ENCODE measurements at regions not wholly inside any gene's neighbourhood (a gene's known extent, or its start where the extent isn't known, plus 50 kb on each side); places are given as distances from the start of the nearest gene placed in this dataset.
"Not testable (repeated sequence)": the region's sequence is repeated elsewhere in the genome, so short reads cannot be mapped to it uniquely, and the experiment has no call there.

DNA sequence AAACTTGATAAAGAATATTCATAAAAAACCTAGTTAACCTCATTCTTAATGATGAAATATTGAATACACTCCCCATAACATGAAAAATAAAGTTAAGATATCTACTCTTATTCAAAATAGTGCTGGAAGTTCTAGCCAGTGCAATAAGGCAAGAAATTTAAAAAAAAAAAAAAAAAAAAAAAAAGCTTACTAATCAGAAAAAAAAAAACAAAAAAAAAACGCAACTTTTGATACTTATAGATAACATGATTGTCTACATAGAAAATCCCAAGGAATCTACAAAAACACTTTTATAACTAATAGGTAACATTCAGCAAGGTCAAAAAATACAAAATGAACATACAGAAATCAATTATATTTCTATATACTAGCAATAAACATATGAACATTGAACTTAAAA is 515.6 kb downstream of the UQCRFS1 start:
- ATAC-seq (no peak), DNase-seq (no peak)

DNA sequence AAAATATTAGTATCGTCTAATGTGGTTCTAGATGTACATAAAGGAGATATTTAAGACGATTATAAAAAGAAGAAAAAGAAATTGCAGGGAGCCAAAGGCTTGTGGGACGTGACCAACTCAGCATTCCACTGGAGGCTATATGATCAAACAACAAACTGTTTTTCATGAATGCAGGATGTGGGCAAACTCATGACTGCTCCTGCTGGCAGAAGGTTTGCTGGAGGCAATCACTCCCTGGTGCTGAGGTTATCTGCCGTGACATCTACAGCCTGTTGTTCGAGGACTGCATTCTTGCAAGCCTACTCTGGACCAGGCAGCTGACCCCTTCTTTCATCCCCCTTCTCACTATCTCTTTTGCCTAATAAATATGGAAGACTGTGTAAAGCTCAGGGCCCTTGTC is 518.1 kb downstream of the UQCRFS1 start:
- no peak overlapping the region for H3K27ac ChIP-seq
- in situ Hi-C loops (cut with MboI; ENCODE audit: low sequenced_read_pairs in 4 of 4) = no loop called here
- H3K27me3 ChIP-seq = no peaks in the 10 kb centered on the region
- H3K4me3 ChIP-seq = no peak overlapping the region
- H3K4me1 ChIP-seq = no peaks in the 10 kb centered on the region
- ATAC-seq (no peak), DNase-seq (no peak)
- intact Hi-C loops (cut with DNase I; ENCODE audit: low total_unique reads) = no loop called here
- no peaks in the 10 kb centered on the region for H3K9me3 ChIP-seq
- TF ChIP-seq POLR2A (IDR thresholded peaks at IDR 0.05) = no peak
- TF ChIP-seq, protein P1, sequence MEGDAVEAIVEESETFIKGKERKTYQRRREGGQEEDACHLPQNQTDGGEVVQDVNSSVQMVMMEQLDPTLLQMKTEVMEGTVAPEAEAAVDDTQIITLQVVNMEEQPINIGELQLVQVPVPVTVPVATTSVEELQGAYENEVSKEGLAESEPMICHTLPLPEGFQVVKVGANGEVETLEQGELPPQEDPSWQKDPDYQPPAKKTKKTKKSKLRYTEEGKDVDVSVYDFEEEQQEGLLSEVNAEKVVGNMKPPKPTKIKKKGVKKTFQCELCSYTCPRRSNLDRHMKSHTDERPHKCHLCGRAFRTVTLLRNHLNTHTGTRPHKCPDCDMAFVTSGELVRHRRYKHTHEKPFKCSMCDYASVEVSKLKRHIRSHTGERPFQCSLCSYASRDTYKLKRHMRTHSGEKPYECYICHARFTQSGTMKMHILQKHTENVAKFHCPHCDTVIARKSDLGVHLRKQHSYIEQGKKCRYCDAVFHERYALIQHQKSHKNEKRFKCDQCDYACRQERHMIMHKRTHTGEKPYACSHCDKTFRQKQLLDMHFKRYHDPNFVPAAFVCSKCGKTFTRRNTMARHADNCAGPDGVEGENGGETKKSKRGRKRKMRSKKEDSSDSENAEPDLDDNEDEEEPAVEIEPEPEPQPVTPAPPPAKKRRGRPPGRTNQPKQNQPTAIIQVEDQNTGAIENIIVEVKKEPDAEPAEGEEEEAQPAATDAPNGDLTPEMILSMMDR (IDR thresholded peaks at IDR 0.05 in 4 of 5, conservative IDR thresholded peaks at IDR 0.05 in 1 of 5) = no peak
- no peaks in the 10 kb centered on the region for H3K36me3 ChIP-seq

More for the DNA sequence above, 515.6 kb downstream of the UQCRFS1 start:
- Histone ChIP-seq H3K27me3 (no peaks in the 10 kb centered on the region), H3K4me3 (no peak overlapping the region), H3K27ac (no peak overlapping the region), H3K4me1 (no peaks in the 10 kb centered on the region), H3K36me3 (no peaks in the 10 kb centered on the region), H3K9me3 (no peaks in the 10 kb centered on the region)
- TF ChIP-seq POLR2A (IDR thresholded peaks at IDR 0.05) = no peak
- TF ChIP-seq, protein P1 (IDR thresholded peaks at IDR 0.05 in 4 of 5, conservative IDR thresholded peaks at IDR 0.05 in 1 of 5) = no peak
- intact Hi-C loops (cut with DNase I; ENCODE audit: low total_unique reads) = no loop called here
- in situ Hi-C loops (cut with MboI; ENCODE audit: low sequenced_read_pairs in 4 of 4) = no loop called here

DNA sequence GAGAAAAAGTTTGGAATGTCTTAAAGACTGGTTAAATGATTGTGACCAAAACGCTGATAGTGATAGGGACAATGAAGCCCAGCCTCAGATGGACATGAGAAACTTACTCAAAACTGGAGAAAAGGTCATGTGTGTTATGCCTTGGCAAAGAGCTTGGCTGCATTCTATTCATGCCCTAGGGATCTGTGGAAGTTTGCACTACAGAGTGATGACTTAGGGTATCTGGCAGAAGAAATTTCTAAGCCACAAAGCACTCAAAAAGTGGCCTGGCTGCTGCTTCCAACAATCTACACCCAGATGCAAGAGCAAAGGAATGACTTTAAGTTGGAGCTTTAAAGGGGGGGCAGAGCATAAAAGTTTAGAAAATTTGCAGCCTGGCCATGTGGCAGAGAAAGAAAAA is 521.3 kb downstream of the UQCRFS1 start:
- H3K27me3 ChIP-seq = no peaks in the 10 kb centered on the region
- in situ Hi-C loops (cut with MboI; ENCODE audit: low sequenced_read_pairs in 4 of 4) (no loop called here), intact Hi-C loops (cut with DNase I; ENCODE audit: low total_unique reads) (no loop called here)
- TF ChIP-seq, protein P1 (IDR thresholded peaks at IDR 0.05 in 4 of 5, conservative IDR thresholded peaks at IDR 0.05 in 1 of 5) = no peak
- TF ChIP-seq POLR2A (IDR thresholded peaks at IDR 0.05) = no peak
- H3K9me3 ChIP-seq = no peaks in the 10 kb centered on the region
- DNase-seq (no peak), ATAC-seq (no peak)
- no peak overlapping the region for H3K4me3 ChIP-seq
- H3K36me3 ChIP-seq = no peaks in the 10 kb centered on the region
- no peak overlapping the region for H3K27ac ChIP-seq
- H3K4me1 ChIP-seq = no peaks in the 10 kb centered on the region

DNA sequence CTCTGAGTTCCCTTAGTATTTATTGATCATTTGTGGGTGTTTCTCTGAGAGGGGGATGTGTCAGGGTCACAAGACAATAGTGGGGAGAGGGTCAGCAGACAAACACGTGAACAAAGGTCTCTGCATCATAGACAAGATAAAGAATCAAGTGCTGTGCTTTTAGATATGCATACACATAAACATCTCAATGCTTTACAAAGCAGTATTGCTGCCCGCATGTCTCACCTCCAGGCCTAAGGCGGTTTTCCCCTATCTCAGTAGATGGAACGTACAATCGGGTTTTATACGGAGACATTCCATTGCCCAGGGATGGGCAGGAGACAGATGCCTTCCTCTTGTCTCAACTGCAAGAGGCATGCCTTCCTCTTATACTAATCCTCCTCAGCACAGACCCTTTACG is 523.5 kb downstream of the UQCRFS1 start:
- DNase-seq; ATAC-seq; in situ Hi-C loops (cut with MboI; ENCODE audit: low sequenced_read_pairs in 4 of 4); H3K4me1 ChIP-seq; intact Hi-C loops (cut with DNase I; ENCODE audit: low total_unique reads); H3K4me3 ChIP-seq; H3K9me3 ChIP-seq; H3K27ac ChIP-seq; H3K27me3 ChIP-seq; H3K36me3 ChIP-seq: not testable (repeated sequence)

DNA sequence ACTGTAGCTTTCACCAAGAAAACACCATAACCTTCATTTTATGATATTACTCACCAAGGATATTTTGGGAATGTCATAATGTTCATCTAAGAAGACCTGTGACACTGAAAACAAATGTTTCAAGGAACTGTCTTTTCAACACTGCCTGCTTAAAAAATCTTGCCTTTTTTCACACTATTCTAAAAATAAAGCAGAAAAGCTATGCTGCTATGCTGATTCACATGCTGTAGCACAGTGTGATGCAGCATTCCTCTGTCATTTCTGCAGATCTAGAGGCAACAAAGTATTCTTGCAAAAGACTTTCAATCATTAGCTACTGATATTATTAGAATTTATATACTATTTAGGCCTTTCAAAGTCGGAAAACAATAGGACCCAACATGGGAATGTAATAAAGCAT is 525.7 kb downstream of the UQCRFS1 start:
- TF ChIP-seq, protein P1 (IDR thresholded peaks at IDR 0.05 in 4 of 5, conservative IDR thresholded peaks at IDR 0.05 in 1 of 5) = no peak
- TF ChIP-seq POLR2A (IDR thresholded peaks at IDR 0.05) = no peak
- no peak overlapping the region for H3K27ac ChIP-seq
- intact Hi-C loops (cut with DNase I; ENCODE audit: low total_unique reads) = no loop called here

More for the DNA sequence above, 525.7 kb downstream of the UQCRFS1 start:
- no peaks in the 10 kb centered on the region for H3K4me1 ChIP-seq
- no peak for DNase-seq
- ATAC-seq = no peak
- no peaks in the 10 kb centered on the region for H3K27me3 ChIP-seq
- no peaks in the 10 kb centered on the region for H3K9me3 ChIP-seq
- no peak overlapping the region for H3K4me3 ChIP-seq
- in situ Hi-C loops (cut with MboI; ENCODE audit: low sequenced_read_pairs in 4 of 4) = no loop called here
- no peaks in the 10 kb centered on the region for H3K36me3 ChIP-seq

All from gastrocnemius medialis (tissue), 4 donors.